H9 (cell line): ENCODE measurements at regions not wholly inside any gene's neighbourhood (a gene's known extent, or its start where the extent isn't known, plus 50 kb on each side); places are given as distances from the start of the nearest gene placed in this dataset.

Experiments used
- DNase-seq: peaks from one replicate; pipeline ENCODE4 v3.0.0-alpha.2; 2017
- H2AFZ ChIP-seq: one replicate; pipeline ENCODE4 v1.6.1; 2013; ENCODE audit warnings: mild to moderate bottlenecking, low read length, control low read depth, moderate library complexity
- H2AK5ac ChIP-seq: 2 replicates; pipeline ENCODE4 v1.6.1; 2013; ENCODE audit warnings: low read length, control low read depth, mixed read lengths; ENCODE audit not compliant: insufficient read length
- H2BK120ac ChIP-seq: one replicate; pipeline ENCODE4 v1.6.1; 2013; ENCODE audit warnings: low read depth, mild to moderate bottlenecking, low read length, control low read depth, inconsistent platforms; ENCODE audit not compliant: poor library complexity, severe bottlenecking
- H2BK12ac ChIP-seq: 2 replicates; pipeline ENCODE4 v1.6.1; 2013; ENCODE audit warnings: low read length, control low read depth, mixed read lengths, low read depth; ENCODE audit not compliant: insufficient read length
- H2BK15ac ChIP-seq: 2 replicates; pipeline ENCODE4 v1.6.1; 2013; ENCODE audit warnings: low read depth, low read length, control low read depth
- H2BK20ac ChIP-seq: one replicate; pipeline ENCODE4 v1.6.1; 2013; ENCODE audit warnings: low read depth, mild to moderate bottlenecking, low read length, control low read depth, inconsistent platforms; ENCODE audit not compliant: poor library complexity, severe bottlenecking
- H2BK5ac ChIP-seq: 2 replicates; pipeline ENCODE4 v1.6.1; 2013; ENCODE audit warnings: low read length, control low read depth, mixed read lengths; ENCODE audit not compliant: insufficient read length
- H3K14ac ChIP-seq: 2 replicates; pipeline ENCODE4 v1.6.1; 2013; ENCODE audit warnings: low read length, control low read depth; ENCODE audit not compliant: insufficient read depth
- H3K18ac ChIP-seq: 2 replicates; pipeline ENCODE4 v1.6.1; 2013; ENCODE audit warnings: low read depth, mild to moderate bottlenecking, mixed read lengths, low read length, control low read depth; ENCODE audit not compliant: insufficient read length
- H3K23ac ChIP-seq: 2 replicates; pipeline ENCODE4 v1.6.1; 2013; ENCODE audit warnings: low read length, control low read depth, mixed read lengths, low read depth; ENCODE audit not compliant: insufficient read length
- H3K23me2 ChIP-seq: 2 replicates; pipeline ENCODE4 v1.6.1; 2013; ENCODE audit warnings: low read depth, mild to moderate bottlenecking, mixed read lengths, low read length, control low read depth; ENCODE audit not compliant: insufficient read length, poor library complexity, severe bottlenecking
- H3K27ac ChIP-seq: 2 replicates; pipeline ENCODE4 v1.5.1; 2013; ENCODE audit warnings: low read length, control low read depth, mixed read lengths, low read depth; ENCODE audit not compliant: insufficient read length
- H3K27me3 ChIP-seq: 2 replicates; pipeline ENCODE4 v1.6.1; 2013; ENCODE audit warnings: low read length, control low read depth, inconsistent platforms; ENCODE audit not compliant: insufficient read depth
- H3K4ac ChIP-seq: 2 replicates; pipeline ENCODE4 v1.6.1; 2013; ENCODE audit warnings: low read depth, mild to moderate bottlenecking, control low read depth, inconsistent platforms, low read length, moderate library complexity
- H3K4me1 ChIP-seq: 2 replicates; pipeline ENCODE4 v1.6.1; 2013; ENCODE audit warnings: low read length, control low read depth, inconsistent platforms; ENCODE audit not compliant: insufficient read depth
- H3K4me2 ChIP-seq: 2 replicates; pipeline ENCODE4 v1.6.1; 2013; ENCODE audit warnings: low read length, control low read depth, mixed read lengths; ENCODE audit not compliant: insufficient read length, insufficient read depth
- H3K56ac ChIP-seq: 2 replicates; pipeline ENCODE4 v1.6.1; 2013; ENCODE audit warnings: low read depth, mild to moderate bottlenecking, mixed read lengths, low read length, control low read depth; ENCODE audit not compliant: insufficient read length
- H3K79me1 ChIP-seq: 2 replicates; pipeline ENCODE4 v1.6.1; 2013; ENCODE audit warnings: low read depth, mild to moderate bottlenecking, moderate library complexity, low read length, control low read depth, inconsistent platforms; ENCODE audit not compliant: insufficient read depth, poor library complexity, severe bottlenecking
- H3K79me2 ChIP-seq: 2 replicates; pipeline ENCODE4 v1.6.1; 2013; ENCODE audit warnings: low read length, control low read depth, inconsistent platforms; ENCODE audit not compliant: insufficient read depth
- H3K9ac ChIP-seq: 2 replicates; pipeline ENCODE4 v1.6.1; 2013; ENCODE audit warnings: low read length, control low read depth, mixed read lengths; ENCODE audit not compliant: insufficient read length; ENCODE audit errors: extremely low read depth
- H3K9me3 ChIP-seq: one replicate; pipeline ENCODE4 v1.6.1; 2013; ENCODE audit warnings: low read depth, low read length, inconsistent platforms; ENCODE audit not compliant: control insufficient read depth
- H3T11ph ChIP-seq: one replicate; pipeline ENCODE4 v1.6.1; 2013; ENCODE audit warnings: mild to moderate bottlenecking, low read length, control low read depth, inconsistent platforms
- H4K20me1 ChIP-seq: one replicate; pipeline ENCODE4 v1.6.1; 2013; ENCODE audit not compliant: control insufficient read depth, insufficient read length, insufficient read depth
- H4K5ac ChIP-seq: 2 replicates; pipeline ENCODE4 v1.6.1; 2013; ENCODE audit warnings: low read depth, mild to moderate bottlenecking, mixed read lengths, low read length, control low read depth; ENCODE audit not compliant: insufficient read length
- H4K8ac ChIP-seq: replicated peaks from 2 replicates; pipeline ENCODE4 v1.6.1; 2013; ENCODE audit warnings: low read length, control low read depth, mixed read lengths, low read depth; ENCODE audit not compliant: insufficient read length
- H4K91ac ChIP-seq: 2 replicates; pipeline ENCODE4 v1.6.1; 2013; ENCODE audit warnings: low read depth, mild to moderate bottlenecking, moderate library complexity, mixed read lengths, low read length, control low read depth; ENCODE audit not compliant: insufficient read length
- H3K27ac Mint-ChIP-seq, 3 experiments: 2 replicates in 2 of 3; 3 replicates in 1 of 3; pipeline ENCODE4 v1.8.0; 2020 to 2021; ENCODE audit warnings: mixed read lengths in 3 of 3, mild to moderate bottlenecking in 1 of 3, moderate library complexity in 1 of 3
- H3K27me3 Mint-ChIP-seq: 2 replicates; pipeline ENCODE4 v1.8.0; 2021; ENCODE audit warnings: low read depth, mild to moderate bottlenecking, moderate library complexity, mixed read lengths
- H3K36me3 Mint-ChIP-seq, 3 experiments: 2 replicates in 2 of 3; 3 replicates in 1 of 3; pipeline ENCODE4 v1.8.0; 2020 to 2021; ENCODE audit warnings: low read depth in 3 of 3, mixed read lengths in 3 of 3; ENCODE audit not compliant: insufficient read depth in 1 of 3
- H3K4me1 Mint-ChIP-seq, 2 experiments: 2 replicates each; pipeline ENCODE4 v1.8.0; 2020; ENCODE audit warnings: mixed read lengths in 2 of 2
- H3K4me3 Mint-ChIP-seq, 2 experiments: 2 replicates in 1 of 2; 3 replicates in 1 of 2; pipeline ENCODE4 v1.8.0; 2020 to 2021; ENCODE audit warnings: mild to moderate bottlenecking in 2 of 2, mixed read lengths in 2 of 2, moderate library complexity in 1 of 2
- H3K9me3 Mint-ChIP-seq, 2 experiments: 2 replicates in 1 of 2; 3 replicates in 1 of 2; pipeline ENCODE4 v1.8.0; 2020; ENCODE audit warnings: mild to moderate bottlenecking in 2 of 2, mixed read lengths in 2 of 2, moderate library complexity in 1 of 2
- CTCF ChIP-seq: fragments of 200-600 bp; sonication (generic); conservative IDR thresholded peaks from 3 replicates; pipeline ENCODE4 v1.8.0; 2021; ENCODE audit warnings: antibody characterized with exemption, mild to moderate bottlenecking
- WGBS: extraction: QIAGEN DNeasy Blood & Tissue Kit; methylation state at CpG from one replicate; pipeline ENCODE4 v1.1.7; 2013; ENCODE audit warnings: missing lambda C conversion rate, low lambda C conversion rate, mixed read lengths; ENCODE audit not compliant: insufficient read length; ENCODE audit errors: extremely low coverage; 5-methylcytosine and 5-hydroxymethylcytosine counted together

GRCh38 chr4:17134100-17134499 is 235.7 kb upstream of the LDB2 start:
- no peak overlapping the region for H3K27ac Mint-ChIP-seq
- Histone ChIP-seq H2BK15ac (no peak overlapping the region), H3K18ac (no peak overlapping the region), H3K23ac (no peak overlapping the region), H3K4me2 (no peak overlapping the region), H3K9me3 (peaks cover 3% of the 10 kb centered on the region), H3K23me2 (no peaks in the 10 kb centered on the region), H4K5ac (no peak overlapping the region), H3K4me1 (no peaks in the 10 kb centered on the region), H2BK120ac (no peak overlapping the region), H2BK12ac (no peak overlapping the region), H3K9ac (no peak overlapping the region), H4K91ac (no peak overlapping the region), H3T11ph (no peak overlapping the region), H3K27me3 (no peaks in the 10 kb centered on the region; the same call in 1 of the 2 replicates), H4K8ac (no peak overlapping the region), H3K4ac (no peak overlapping the region), H3K27ac (no peak overlapping the region), H3K79me2 (no peaks in the 10 kb centered on the region), H3K79me1 (no peaks in the 10 kb centered on the region), H2AK5ac (no peak overlapping the region), H2AFZ (no peak overlapping the region), H3K14ac (no peak overlapping the region), H2BK5ac (no peak overlapping the region), H4K20me1 (no peaks in the 10 kb centered on the region), H2BK20ac (no peak overlapping the region), H3K56ac (no peak overlapping the region)
- WGBS, result no CpG with 5 or more reads among the region's 3 CpGs
- H3K4me3 Mint-ChIP-seq, result no peak overlapping the region
- peaks cover 0 to 9% of the 10 kb centered on the region in 2 experiments; a peak in 2 of 4 replicates for H3K4me1 Mint-ChIP-seq
- H3K9me3 Mint-ChIP-seq, result peaks cover 5 to 8% of the 10 kb centered on the region in 2 experiments; a peak in 4 of 5 replicates
- H3K27me3 Mint-ChIP-seq, result peaks cover 4% of the 10 kb centered on the region; the same call in 1 of the 2 replicates
- H3K36me3 Mint-ChIP-seq, result peaks cover 0 to 3% (median 2%) of the 10 kb centered on the region in 3 experiments; a peak in 3 of 7 replicates
- DNase-seq, result no peak
- no peak for TF ChIP-seq CTCF
